ENCODE measurements at regions not wholly inside any gene's neighbourhood (a gene's known extent, or its start where the extent isn't known, plus 50 kb on each side); places are given as distances from the start of the nearest gene placed in this dataset.

DNA sequence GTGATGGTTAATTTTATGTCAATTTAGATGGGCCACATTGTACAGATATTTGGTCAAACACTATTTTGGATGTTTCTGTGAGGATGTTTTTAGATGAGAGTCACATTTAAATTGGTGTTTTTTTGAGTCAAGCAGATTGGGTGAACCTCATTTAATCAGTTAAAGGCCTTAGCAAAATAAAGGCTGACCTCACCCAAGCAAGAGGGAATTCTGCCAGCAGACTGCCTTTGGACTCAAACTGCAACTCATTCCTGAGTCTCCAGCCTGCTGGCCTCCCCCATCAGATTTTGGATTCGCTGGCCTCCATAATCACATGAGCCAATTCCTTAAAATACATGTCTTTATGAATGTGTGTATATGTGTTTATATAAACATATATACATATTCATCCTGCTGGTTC is 282.7 kb upstream of the POU5F2 start:
- Histone ChIP-seq H3K4me1 (ENCODE audit: control insufficient read depth, insufficient read depth, low read length) (no peaks in the 10 kb centered on the region; the same call in 1 of the 2 replicates), H2BK15ac (ENCODE audit: low read depth, low read length) (no peak overlapping the region), H3K27ac (ENCODE audit: insufficient read depth, low read length) (no peak overlapping the region), H3K9me3 (ENCODE audit: control insufficient read depth, insufficient read depth, low read length) (no peaks in the 10 kb centered on the region), H3K14ac (replicated peaks; ENCODE audit: low read depth, low read length) (no peak overlapping the region), H2BK5ac (ENCODE audit: low read depth, low read length, poor library complexity, severe bottlenecking) (no peak overlapping the region), H2AK9ac (replicated peaks; ENCODE audit: low read depth, low read length, poor library complexity) (no peak overlapping the region), H3K9me1 (ENCODE audit: insufficient read depth, low read length) (0 out of 2 replicates have a peak, but pooled peaks cover 4% of the 10 kb centered on the region), H2AFZ (replicated peaks; ENCODE audit: low read length, poor library complexity) (no peak overlapping the region), H3K4me3 (ENCODE audit: insufficient read depth, low read depth, low read length) (no peak overlapping the region), H3K79me1 (ENCODE audit: low read depth in 1 of 2, low read length in 2 of 2) (peaks cover 0 to 3% of the 10 kb centered on the region in 2 experiments; a peak in 1 of 4 replicates), H3K23ac (ENCODE audit: low read depth, low read length) (no peak overlapping the region), H3K56ac (ENCODE audit: extremely low read depth, insufficient read depth, low read length) (no peak overlapping the region), H3K27me3 (ENCODE audit: control insufficient read depth, insufficient read depth, low read length) (no peaks in the 10 kb centered on the region), H2AK5ac (ENCODE audit: low read depth, low read length) (no peak overlapping the region), H3K4me2 (ENCODE audit: low read depth, low read length) (no peak overlapping the region), H3K18ac (ENCODE audit: low read depth, low read length) (no peak overlapping the region), H3K9ac (ENCODE audit: low read depth, low read length) (no peak overlapping the region), H4K8ac (ENCODE audit: low read depth in 2 of 2, low read length in 2 of 2) (no peak overlapping the region), H3K4ac (ENCODE audit: low read depth, low read length) (no peak overlapping the region), H4K20me1 (ENCODE audit: insufficient read depth, low read length) (no peaks in the 10 kb centered on the region), H3K36me3 (ENCODE audit: control insufficient read depth, insufficient read depth, low read length) (no peaks in the 10 kb centered on the region), H2BK120ac (ENCODE audit: low read depth, low read length) (no peak overlapping the region), H4K91ac (ENCODE audit: insufficient read depth, low read depth, low read length) (no peak overlapping the region), H4K5ac (ENCODE audit: low read depth, low read length) (no peak overlapping the region), H2BK20ac (ENCODE audit: low read depth, low read length) (no peak overlapping the region)
- no TSS peak for BruUV-seq (replicated peaks)
- no CpG with 5 or more reads among the region's 1 CpG for WGBS, 2 experiments (ENCODE audit: extremely low coverage in 2 of 2, insufficient read length in 1 of 2)
- CTCF ChIA-PET, result no interaction called here
- dilution Hi-C loops (cut with HindIII; ENCODE audit: low sequenced_read_pairs, unreplicated experiment) (no loop called here), intact Hi-C loops (cut with micrococcal nuclease) (no loop called here), in situ Hi-C loops (cut with MboI; ENCODE audit: low sequenced_read_pairs) (no loop called here)
- no peak for TF ChIP-seq MXI1 (IDR thresholded peaks at IDR 0.05; ENCODE audit: borderline replicate concordance, low read depth, low read length)
- TF ChIP-seq, protein P1, sequence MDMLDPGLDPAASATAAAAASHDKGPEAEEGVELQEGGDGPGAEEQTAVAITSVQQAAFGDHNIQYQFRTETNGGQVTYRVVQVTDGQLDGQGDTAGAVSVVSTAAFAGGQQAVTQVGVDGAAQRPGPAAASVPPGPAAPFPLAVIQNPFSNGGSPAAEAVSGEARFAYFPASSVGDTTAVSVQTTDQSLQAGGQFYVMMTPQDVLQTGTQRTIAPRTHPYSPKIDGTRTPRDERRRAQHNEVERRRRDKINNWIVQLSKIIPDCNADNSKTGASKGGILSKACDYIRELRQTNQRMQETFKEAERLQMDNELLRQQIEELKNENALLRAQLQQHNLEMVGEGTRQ (IDR thresholded peaks at IDR 0.05; ENCODE audit: low read depth, low read length), result no peak
- TF ChIP-seq RAD21 (IDR thresholded peaks at IDR 0.05; ENCODE audit: low read length), result no peak
- TF ChIP-seq MAZ (IDR thresholded peaks at IDR 0.05; ENCODE audit: borderline replicate concordance, low read depth, low read length), result no peak
- TF ChIP-seq BHLHE40 (IDR thresholded peaks at IDR 0.05; ENCODE audit: low read depth, low read length), result no peak
- no peak for TF ChIP-seq CHD1 (IDR thresholded peaks at IDR 0.05; ENCODE audit: low read depth, low read length)
- TF ChIP-seq RFX5 (IDR thresholded peaks at IDR 0.05; ENCODE audit: low read depth, low read length), result no peak
- TF ChIP-seq NFE2L2 (IDR thresholded peaks at IDR 0.05; ENCODE audit: low read depth, low read length), result no peak
- TF ChIP-seq MAFK (IDR thresholded peaks at IDR 0.05; ENCODE audit: low read depth, low read length), result no peak
- TF ChIP-seq RCOR1 (IDR thresholded peaks at IDR 0.05; ENCODE audit: insufficient replicate concordance, low read length), result no peak
- TF ChIP-seq FOS (IDR thresholded peaks at IDR 0.05; ENCODE audit: low read depth, low read length), result no peak
- no peak for TF ChIP-seq POLR2A (IDR thresholded peaks at IDR 0.05; ENCODE audit: low read depth, low read length)
- TF ChIP-seq, protein P2, sequence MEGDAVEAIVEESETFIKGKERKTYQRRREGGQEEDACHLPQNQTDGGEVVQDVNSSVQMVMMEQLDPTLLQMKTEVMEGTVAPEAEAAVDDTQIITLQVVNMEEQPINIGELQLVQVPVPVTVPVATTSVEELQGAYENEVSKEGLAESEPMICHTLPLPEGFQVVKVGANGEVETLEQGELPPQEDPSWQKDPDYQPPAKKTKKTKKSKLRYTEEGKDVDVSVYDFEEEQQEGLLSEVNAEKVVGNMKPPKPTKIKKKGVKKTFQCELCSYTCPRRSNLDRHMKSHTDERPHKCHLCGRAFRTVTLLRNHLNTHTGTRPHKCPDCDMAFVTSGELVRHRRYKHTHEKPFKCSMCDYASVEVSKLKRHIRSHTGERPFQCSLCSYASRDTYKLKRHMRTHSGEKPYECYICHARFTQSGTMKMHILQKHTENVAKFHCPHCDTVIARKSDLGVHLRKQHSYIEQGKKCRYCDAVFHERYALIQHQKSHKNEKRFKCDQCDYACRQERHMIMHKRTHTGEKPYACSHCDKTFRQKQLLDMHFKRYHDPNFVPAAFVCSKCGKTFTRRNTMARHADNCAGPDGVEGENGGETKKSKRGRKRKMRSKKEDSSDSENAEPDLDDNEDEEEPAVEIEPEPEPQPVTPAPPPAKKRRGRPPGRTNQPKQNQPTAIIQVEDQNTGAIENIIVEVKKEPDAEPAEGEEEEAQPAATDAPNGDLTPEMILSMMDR (conservative IDR thresholded peaks at IDR 0.05; ENCODE audit: low read depth, low read length), result no peak
- no peak for TF ChIP-seq CEBPB (IDR thresholded peaks at IDR 0.05; ENCODE audit: low read depth, low read length)
- TF ChIP-seq SMC3 (IDR thresholded peaks at IDR 0.05; ENCODE audit: low read depth, low read length), result no peak
- TF ChIP-seq, protein P3, sequence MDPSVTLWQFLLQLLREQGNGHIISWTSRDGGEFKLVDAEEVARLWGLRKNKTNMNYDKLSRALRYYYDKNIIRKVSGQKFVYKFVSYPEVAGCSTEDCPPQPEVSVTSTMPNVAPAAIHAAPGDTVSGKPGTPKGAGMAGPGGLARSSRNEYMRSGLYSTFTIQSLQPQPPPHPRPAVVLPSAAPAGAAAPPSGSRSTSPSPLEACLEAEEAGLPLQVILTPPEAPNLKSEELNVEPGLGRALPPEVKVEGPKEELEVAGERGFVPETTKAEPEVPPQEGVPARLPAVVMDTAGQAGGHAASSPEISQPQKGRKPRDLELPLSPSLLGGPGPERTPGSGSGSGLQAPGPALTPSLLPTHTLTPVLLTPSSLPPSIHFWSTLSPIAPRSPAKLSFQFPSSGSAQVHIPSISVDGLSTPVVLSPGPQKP (IDR thresholded peaks at IDR 0.05; ENCODE audit: borderline replicate concordance, low read depth, low read length), result no peak
- POLR2A ChIA-PET (ENCODE audit: unreplicated experiment), result no interaction called here
- ATAC-seq (ENCODE audit: low read depth) (no peak), DNase-seq (peak; percentile 25)
